ENCODE measurements at regions not wholly inside any gene's neighbourhood (a gene's known extent, or its start where the extent isn't known, plus 50 kb on each side); places are given as distances from the start of the nearest gene placed in this dataset.

DNA sequence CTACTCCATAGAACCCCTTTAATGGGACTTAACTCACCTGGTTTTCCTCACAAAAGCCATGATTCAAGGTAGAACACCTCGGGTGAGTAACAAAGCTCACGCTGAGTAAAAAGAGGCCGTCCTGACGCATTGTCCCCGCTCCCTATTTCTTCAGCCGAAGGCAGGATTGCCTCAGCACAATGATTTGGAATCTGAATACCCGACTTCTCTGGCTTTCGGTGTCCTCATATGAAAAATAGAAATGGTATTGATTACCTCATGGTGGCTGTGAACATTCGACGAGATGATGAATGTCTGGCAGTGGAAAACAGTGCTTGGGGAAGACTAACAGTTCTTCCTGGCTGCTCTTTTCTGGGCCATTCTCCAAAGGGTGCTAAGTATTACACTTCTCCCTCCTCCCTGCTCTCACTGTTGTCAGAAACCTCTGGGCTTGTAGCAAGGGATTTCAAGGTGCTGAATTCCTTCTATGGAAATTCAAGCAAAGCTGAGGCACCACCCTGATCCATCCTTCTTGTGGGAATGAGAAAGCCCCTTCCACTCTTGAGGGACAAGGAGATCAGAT is 148.3 kb downstream of the C1orf94 start:
- intact Hi-C loops (cut with DNase I), result no loop called here
- no peak for DNase-seq
- ATAC-seq, result no peak

DNA sequence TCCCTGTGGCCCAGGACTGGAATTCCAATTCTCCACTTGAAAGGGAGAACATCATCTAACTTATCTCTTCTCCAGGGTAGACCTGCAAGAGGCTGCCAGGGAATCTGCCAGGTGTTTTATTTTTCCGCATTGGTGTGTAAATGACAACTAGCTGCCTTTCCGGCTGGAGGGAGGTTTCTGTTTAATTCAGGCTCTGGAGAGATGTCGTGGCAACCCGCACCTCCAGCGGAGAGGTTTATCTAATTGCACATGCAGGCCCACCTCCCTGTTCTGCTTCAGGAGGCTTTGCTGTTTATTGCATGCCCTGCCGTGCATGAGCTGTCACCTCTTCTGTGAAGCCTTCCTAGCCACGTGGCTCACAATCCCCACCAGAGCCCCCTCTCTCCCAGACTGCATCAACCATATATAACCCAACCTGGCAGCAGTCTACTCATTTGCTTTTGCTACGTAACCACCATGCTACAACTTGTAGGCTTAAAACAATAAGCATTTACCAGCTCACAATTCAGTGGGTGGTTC is 151.6 kb downstream of the C1orf94 start:
- intact Hi-C loops (cut with DNase I), result no loop called here
- DNase-seq (no peak), ATAC-seq (no peak)

DNA sequence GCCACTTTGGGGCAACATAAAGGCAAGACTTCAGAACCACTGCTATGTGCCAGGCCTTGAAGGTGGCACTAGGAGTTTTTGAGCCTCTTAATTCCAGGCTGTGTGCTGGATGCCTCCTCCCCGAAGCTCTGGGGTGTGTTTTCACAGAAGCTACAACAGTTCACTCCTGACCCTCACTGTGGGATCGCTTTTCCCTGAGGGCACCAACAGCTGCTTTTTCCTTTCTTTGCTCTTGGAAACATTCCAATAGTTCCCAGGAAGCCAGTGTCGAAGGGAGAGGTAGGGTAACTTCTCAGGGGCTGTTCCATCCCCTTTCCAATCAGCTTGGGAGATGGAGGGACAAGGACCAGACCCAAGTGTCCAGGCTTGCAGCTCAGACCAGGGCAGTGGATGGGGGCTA is 153.4 kb downstream of the C1orf94 start:
- no peak for ATAC-seq
- DNase-seq, result no peak
- intact Hi-C loops (cut with DNase I), result no loop called here

DNA sequence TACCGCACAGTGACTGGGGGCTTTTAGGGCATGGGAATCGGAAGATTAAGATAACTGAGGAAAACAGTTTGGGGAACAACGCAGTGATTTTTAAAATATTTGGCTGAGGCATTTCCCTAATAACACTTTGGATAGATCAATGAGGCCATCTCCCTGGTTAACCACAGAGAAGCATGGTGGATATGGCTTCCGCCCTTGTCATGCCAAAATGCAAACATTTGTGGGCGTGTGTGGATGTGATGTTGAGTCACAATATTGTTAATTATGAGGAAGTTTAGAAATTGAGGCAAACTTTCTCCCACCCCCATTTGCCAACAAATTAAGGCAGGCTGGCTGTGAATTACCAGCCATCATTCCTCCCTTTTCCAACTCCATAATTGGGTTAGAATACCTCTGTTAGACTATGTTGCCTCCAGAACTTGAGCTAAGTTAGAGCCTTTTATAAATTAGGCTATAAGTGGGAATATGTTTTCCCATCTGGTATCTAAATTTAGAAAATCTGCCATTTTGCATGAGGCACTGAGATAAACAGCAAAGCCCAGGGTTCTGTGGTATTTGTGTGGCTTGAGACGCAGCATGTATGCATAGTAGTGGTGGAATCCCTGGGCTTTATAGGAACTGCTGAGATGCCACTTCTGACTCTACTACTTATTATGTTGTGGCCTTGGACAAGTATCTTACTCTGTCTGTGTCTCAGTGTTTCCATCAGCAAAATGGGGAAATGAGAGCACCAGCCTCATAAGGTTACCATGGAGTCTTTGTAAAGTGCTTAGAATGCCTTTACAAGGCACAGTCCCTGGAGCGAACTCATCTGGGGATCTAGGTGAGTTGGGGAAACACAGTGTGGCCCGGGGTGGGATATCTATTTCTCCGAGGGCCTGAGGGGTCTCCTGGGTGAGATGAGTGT is 154.6 kb downstream of the C1orf94 start:
- ATAC-seq (no peak), DNase-seq (no peak)
- intact Hi-C loops (cut with DNase I), result no loop called here

DNA sequence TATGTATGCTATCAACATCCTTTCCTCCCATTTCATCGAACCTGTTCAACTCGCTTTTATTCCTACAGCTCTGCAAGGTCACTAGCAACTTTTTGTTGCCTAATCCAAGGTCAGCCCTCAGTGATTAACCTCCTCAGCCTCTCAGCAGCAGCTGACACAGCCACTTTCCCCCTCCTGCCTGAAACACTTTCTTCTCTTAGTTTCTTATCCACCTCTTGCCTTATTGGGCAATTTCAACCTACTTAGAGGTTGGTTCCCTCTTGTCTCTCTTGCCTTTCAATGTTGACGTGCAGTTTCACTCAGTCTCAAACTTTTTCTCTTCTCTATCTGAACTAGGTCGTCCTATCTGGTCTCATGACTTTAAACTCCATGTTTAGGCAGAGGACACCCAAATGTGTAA is 156.3 kb downstream of the C1orf94 start:
- ATAC-seq, result no peak
- DNase-seq, result no peak
- intact Hi-C loops (cut with DNase I), result no loop called here

DNA sequence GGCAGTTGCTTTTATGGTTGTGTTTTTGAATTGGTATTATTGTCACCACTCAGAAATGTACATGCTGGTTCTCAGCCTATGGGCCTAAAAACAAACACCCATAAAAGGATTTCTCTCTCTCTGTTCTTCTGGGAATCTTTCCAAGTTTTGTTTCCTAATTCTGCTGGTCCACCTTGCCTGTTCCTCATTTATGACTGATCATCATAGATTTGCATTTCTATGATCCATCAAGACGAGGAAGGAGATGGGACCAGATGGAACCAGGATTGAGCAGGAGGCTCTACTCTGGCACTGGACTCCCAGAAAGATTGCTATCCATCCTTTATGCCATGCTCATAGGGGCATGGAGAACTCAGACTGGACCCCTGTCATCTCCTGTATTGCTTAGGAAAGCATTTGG is 162.2 kb downstream of the C1orf94 start:
- no peak for ATAC-seq
- intact Hi-C loops (cut with DNase I), result no loop called here
- no peak for DNase-seq

DNA sequence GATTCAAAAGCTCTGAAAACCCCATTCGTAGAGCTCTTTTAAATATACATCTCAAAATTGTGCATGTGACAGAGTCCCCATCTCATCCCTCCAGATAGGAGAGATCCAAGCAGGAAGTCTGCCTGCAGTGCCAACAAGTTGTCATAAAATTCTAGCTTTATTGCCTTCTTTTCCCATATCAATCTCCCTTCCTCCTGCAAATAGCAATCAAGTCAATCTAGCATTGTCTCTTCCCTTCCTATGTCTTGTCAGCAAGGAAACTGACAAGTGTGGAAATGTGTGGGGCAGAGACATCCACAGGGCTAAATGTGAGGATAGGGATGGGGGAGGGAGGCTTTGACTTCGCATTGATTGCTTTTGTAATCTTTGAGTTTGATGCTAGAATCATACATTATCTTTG is 165.2 kb downstream of the C1orf94 start:
- ATAC-seq, result no peak
- intact Hi-C loops (cut with DNase I), result no loop called here
- no peak for DNase-seq

DNA sequence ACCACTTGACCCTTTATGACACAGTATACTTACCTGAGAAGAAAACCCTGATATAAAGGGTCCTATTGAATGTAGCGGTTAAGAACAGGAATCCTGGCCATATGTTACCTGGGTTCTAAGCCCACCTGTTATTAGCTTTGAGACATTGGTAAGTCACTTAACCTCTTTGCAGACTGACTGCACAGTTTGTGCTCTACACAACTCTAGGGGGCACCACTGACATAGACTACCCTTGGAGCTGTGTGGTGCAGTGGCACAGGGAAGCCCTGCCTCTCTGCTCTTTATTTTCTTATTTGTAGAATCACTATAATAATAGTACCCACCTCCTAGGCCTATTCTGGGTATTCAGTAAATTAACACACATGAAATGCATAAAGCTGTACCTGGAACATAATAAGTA is 165.6 kb downstream of the C1orf94 start:
- ATAC-seq, result no peak
- intact Hi-C loops (cut with DNase I), result no loop called here
- no peak for DNase-seq

DNA sequence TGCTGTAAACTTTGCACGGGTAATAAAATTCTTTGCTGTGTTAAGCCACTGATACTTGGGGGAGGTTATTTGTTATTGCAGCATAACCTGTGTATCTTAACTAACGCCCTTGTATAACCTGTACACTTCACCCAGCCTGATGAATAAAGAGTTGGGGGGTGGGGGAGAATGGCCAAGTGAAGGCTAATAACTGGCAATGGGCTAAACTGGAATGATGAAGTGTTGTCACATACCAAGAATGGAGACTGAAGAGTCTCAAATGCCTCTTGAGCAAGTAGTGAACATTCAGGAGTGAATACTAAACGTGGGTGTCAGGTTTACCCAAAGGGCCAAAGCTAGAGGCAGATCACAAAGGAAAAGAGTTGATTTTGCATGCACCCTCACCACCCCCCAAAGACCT is 169.4 kb downstream of the C1orf94 start:
- intact Hi-C loops (cut with DNase I), result no loop called here
- ATAC-seq, result no peak
- no peak for DNase-seq

DNA sequence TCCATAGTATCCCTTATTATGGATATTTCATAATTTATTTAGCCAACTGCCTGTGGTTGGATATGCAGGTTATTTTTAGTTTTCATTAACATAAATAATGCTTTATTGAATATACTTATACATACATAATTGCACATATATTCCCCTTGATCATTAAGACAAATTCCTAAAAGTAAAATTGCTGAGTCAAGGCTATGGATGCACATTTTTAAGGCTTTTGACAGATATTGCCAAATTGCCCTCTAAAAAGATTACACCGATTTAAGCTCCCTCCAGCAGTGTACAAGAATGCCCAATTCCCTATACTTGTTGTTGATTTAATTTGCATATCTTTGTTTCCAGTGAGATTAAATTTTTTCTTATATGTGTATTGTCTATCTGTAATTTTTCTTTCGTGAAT is 176.7 kb downstream of the C1orf94 start:
- intact Hi-C loops (cut with DNase I), result no loop called here
- no peak for DNase-seq

DNA sequence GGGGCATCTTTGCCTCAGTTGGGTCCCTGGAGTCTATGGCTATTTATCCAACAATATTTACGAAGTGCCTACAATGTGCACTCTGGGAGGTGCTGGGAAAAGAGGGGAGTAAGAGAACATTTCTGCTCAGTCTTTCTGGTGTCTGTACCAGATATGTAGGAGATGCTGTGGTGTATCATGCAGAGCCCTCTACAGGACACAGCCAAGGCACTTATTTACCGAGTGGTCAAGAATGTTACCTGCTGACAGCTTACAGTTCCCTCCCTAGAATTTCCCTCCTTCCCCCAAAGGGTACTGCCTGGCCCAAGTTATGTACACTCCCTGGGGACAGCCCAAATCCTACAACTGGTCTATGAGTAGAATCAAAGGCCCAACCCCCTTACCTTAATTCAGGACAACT is 177.7 kb downstream of the C1orf94 start:
- intact Hi-C loops (cut with DNase I), result no loop called here
- DNase-seq (no peak), ATAC-seq (no peak)

More for the DNA sequence above, 176.7 kb downstream of the C1orf94 start:
- ATAC-seq, result no peak

DNA sequence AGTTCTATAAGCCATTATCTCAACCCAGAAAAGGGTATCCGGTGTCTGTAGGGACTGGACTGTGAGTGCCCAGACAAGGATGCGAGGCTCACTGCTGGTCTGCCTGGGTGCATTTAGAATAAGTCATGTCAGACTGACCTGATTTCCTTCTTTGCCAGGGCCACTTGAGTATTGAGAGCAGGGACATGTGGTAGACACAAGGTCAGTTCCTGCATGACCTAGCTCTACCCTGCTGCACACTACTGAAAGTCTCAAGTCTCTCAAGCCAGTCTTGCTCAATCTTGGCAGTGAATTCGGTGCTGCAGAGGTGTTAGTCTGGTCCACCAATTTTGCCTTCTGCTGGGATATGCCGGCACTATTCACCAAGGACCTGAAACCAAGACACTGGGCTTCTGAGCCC is 180.1 kb downstream of the C1orf94 start:
- DNase-seq (no peak), ATAC-seq (no peak)
- intact Hi-C loops (cut with DNase I), result no loop called here

DNA sequence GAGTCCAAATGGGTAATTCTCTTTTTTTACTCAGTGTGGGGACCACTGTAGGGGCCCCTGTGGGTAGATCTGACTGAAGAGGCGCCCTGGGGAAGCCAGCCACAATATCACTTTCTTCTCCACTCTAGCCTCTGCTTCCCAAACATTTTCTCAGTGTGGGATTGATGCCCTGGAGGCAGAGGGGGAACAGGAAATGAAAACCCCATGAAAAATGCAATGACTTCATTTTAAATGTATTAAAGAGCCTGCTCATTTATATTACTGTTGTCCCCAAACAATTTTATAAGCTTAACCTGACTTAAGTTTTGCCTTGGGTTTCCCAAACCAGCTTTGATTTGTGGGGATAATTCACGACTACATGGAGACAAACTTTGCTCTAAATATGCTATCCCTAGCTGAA is 181.9 kb downstream of the C1orf94 start:
- no peak for ATAC-seq
- no peak for DNase-seq
- intact Hi-C loops (cut with DNase I), result no loop called here

DNA sequence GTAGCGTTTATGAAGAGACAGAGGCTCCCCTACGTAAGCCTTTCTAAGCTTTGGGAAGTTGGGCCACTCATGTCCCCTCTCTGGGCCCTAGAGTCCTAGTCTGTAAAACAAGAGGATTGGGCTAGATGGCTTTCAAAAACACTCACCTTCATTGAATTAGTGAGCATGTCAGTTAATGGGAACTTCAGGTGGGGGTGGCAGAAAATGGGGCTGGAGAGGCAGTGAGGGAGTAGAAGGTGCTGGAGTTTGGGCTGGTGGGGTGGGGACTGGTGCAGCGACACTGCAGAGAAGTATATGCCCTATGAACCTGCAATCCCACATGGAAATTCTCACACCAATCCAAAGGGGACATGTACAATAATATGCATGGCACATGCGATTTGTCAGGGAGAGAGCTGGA is 182.7 kb downstream of the C1orf94 start:
- no peak for ATAC-seq
- intact Hi-C loops (cut with DNase I), result no loop called here
- no peak for DNase-seq

DNA sequence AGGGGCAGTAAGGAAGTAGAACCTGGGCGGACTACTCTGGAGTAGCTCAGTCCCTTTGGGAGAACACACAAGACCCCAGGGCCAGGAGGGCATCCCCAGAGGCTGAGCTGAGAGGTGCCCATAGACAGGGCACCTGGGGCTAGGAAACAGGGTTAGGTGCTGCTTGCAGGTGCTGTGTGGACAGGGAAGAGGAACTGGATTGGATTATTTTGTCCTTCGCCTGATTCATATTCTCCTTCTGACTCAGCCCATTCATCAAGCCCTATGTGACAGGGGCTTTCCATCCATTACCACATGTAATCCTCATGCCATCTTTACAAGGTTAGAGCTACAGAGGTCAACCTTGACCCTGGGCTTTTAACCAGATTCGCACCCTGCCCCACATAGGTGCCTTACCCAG is 183.9 kb downstream of the C1orf94 start:
- no peak for DNase-seq
- no peak for ATAC-seq
- intact Hi-C loops (cut with DNase I), result no loop called here

DNA sequence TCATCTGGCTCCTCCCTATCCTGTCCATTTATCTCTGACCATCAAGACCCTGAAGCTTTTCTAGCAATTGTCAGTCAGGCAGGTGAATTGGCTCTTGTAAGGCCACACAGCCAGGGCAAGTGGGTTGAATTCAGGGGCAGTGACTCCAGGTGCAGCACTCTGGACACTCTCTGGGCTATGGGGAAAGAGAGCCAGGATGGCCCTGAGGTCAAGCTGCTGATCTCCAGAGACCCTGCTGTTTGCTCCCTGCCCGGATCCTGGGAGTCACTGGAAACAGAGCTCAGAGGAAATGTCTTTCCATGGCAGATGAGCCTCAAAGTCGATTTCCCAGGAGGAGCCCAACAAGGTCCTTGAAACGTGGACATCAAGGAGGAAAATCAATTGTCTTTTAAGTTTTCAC is 184.4 kb downstream of the C1orf94 start:
- intact Hi-C loops (cut with DNase I), result no loop called here
- no peak for ATAC-seq
- DNase-seq, result no peak

DNA sequence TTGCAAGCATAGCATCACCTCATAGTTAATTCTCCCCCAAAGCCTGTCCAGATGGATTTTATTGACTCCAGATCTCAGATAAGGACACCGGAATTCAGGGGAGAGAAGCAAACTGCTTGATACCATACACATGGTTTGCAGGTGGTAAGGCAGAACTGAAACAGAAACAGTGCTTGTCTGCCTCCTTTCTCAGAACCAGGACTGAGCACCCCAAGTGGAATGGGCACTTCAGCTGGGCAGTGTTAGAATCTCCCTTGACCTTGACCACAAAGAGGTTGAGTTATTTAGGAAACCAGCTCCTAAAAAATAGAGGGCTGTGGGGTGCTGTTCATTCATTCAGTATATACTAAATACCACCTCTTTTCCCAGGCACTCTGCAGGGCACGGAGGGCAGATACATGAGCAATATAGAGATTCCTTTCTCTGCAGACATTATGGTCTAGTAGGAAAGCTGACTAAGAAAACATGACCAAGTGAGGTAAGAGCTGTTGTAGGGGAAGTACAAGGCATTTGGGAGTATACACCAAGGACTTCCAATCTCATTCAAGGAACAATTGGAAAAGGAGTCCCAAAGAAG is 185.2 kb downstream of the C1orf94 start:
- DNase-seq (no peak), ATAC-seq (no peak)
- intact Hi-C loops (cut with DNase I), result no loop called here

DNA sequence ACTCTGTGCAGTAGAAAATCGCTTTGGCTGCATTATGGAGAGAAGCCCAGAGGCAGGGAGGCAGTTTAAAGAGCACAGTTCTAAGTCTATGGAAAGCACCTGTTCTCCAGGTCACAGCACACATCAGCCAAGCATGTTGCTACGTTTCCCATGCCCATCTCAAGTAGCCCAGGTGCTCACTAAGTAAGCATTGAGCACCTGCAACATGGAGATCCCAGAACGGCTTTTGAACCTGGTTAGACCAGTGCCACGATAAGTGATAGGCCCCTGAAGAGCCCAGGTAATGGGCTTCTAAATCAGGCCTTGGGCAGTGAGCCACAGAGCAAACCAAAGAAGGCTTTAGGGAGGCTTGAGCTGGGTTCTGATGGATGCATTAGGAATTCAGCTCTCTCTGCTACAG is 186.2 kb downstream of the C1orf94 start:
- intact Hi-C loops (cut with DNase I), result no loop called here
- no peak for ATAC-seq
- no peak for DNase-seq

DNA sequence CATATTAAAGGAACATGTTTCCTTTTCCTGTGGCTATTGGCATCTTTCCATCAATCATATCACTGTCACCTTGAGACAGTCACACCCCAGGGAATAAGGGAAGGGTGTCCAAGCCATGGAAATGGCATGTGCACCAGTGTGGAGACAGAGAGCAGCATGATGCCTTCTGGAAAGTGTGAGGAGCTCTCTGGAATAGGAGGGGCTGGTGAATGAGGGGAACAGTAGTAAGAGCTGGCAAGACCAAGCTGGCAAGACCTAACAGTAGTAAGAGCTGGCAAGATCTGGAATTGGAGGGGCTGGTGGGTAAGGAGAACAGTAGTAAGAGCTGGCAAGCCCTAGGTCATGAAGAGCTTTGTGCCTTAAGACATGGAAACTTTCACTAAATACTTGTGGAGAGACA is 186.7 kb downstream of the C1orf94 start:
- DNase-seq, result no peak
- intact Hi-C loops (cut with DNase I), result no loop called here
- no peak for ATAC-seq

DNA sequence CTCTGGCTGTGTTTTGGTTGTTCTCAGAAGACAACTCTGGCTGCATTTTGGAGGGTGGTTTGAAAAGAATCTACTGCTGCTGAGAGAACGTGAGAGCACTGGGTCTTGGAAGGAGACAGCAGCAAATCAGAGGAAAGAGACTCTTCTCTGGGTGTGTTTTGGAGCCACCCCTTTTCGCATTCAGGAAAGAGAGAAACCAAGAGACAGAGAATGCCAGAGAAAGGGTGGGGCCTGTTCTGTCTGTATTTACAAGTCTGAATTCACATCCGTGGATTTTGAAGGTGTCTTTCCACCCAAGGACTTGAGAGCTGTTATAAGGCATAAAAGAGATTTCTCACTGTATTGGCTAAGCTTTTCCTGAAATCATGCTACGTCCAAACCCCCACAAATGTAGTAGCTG is 187.2 kb downstream of the C1orf94 start:
- DNase-seq (no peak), ATAC-seq (no peak)
- intact Hi-C loops (cut with DNase I), result no loop called here

DNA sequence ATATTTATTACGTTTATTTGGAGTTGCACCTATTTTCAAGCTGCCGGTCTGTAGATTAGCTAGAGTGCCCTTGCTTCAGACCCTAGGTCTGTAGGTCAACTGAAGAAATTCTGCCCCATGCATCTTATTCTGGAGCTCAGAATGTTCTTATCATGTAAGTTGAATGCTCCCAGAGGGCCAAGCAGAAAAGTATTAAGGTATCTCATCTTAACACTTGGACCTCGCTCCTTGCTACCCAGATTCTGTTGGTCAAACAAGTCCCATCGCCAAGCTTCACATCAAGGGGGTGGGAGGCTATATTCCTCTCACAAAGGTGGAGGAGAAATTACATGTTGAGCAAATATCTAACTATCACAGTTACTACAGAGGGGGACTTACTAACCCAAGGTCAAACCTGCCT is 187.7 kb downstream of the C1orf94 start:
- ATAC-seq, result no peak
- no peak for DNase-seq
- intact Hi-C loops (cut with DNase I), result no loop called here
